ENCODE measurements at regions not wholly inside any gene's neighbourhood (a gene's known extent, or its start where the extent isn't known, plus 50 kb on each side); places are given as distances from the start of the nearest gene placed in this dataset.
"Not testable (repeated sequence)": the region's sequence is repeated elsewhere in the genome, so short reads cannot be mapped to it uniquely, and the experiment has no call there.

DNA sequence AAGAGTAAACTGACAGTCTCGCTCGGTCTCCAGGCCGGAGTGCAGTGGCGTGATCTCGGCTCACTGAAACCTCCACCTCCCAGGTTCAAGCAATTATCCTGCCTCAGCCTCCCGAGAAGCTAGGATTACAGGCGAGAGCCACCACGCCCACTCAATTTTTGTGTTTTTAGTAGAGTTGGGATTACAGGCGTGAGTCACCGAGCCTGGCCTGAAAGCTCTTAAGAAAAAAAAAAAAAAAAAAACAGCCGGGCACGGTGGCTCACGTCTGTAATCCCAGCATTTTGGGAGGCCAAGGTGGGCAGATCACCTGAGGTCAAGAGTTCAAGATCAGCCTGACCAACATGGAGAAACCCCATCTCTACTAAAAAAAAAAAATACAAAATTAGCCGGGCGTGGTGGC, 55.3 kb upstream of the THOC2 start:
- DNase-seq, result not testable (repeated sequence)

- DNase-seq, result no peak
These were observed 55.9 kb upstream of the THOC2 start for GRCh38 chrX:123788744-123789143.

GRCh38 chrX:123797543-123798447, 62.1 kb upstream of the XIAP start:
- DNase-seq, result no peak

GRCh38 chrX:123798706-123799430, 61.0 kb upstream of the XIAP start:
- DNase-seq, result not testable (repeated sequence)

DNA sequence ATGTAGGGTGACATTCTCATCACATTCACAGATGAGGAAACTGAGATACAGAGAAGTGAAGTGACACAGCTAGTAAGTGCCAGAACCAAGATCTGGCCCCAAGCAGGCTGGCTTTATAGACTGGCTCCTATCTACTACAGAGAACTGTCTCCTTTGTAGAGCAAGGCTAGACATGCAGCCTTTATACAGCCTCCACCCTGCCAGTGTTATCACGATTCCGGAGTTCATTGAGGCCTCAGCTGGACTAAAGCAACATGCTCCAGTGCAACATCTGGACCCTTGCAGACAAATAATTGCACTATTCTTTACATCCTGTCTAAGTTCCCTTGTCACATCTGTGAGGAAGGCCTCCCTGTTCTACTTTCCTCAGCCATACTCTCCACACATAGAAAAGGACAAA, 58.0 kb upstream of the XIAP start:
- no peak for DNase-seq

DNA sequence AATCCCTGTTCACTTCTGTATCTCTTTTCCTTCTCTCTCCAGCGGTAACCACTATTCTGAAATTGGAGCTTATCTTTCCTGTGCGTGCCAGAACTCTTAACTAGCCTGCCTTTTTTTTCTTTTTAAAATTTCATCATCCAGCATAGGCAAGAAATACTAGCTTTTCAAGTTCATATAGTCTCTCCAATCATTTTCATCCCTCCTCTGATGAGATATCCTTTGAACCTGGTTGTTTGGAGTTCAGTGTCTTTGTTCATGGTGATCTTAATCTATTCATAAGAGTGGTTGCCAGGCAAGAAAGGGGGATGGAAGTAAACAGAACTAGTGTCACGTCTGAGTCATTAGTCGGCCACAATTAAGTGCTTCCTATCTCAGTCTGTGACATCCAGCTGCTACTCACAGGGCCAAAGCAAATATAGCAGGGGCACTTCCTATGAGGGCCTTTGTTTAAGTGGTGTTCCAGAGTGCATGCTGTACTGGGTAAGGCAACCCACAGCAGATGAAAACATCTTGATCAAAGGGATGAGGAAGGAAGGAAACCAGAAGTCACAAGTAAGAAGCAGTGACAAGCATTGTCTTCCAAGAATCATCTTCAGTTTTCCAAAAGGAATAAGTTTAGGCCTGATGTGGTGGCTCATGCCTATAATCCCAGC, 56.4 kb upstream of the XIAP start:
- DNase-seq, result peak; percentile 58

GRCh38 chrX:123803984-123804365, 55.9 kb upstream of the XIAP start:
- not testable (repeated sequence) for DNase-seq

GRCh38 chrX:123807835-123808416, 51.9 kb upstream of the XIAP start:
- no peak for DNase-seq

GRCh38 chrX:123809854-123810375, 49.9 kb upstream of the XIAP start:
- no peak for DNase-seq
